HCT116 (cell line): ENCODE measurements at regions not wholly inside any gene's neighbourhood (a gene's known extent, or its start where the extent isn't known, plus 50 kb on each side); places are given as distances from the start of the nearest gene placed in this dataset.

ENCODE experiments used
- ATAC-seq: fragments of 200-7000 bp; cut with Tn5 transposase; 2 replicates; pipeline ENCODE4 v1.9.1; 2020; ENCODE audit warnings: mild to moderate bottlenecking, moderate library complexity
- BruUV-seq: library from RNA; stranded (reverse); fragments of 400-500 nt; replicated peaks from 2 replicates; lab custom pipeline; 2021; lab: Mats Ljungman, UMichigan
- CTCF ChIA-PET: fragments of 300-600 bp; sonication (Branson Sonifier 250); formaldehyde crosslinking; loops from one replicate; lab custom pipeline; 2021; ENCODE audit warnings: antibody characterized with exemption; lab: Charles Lee
- POLR2A ChIA-PET: fragments of 300-600, 350-600 bp; sonication (Branson Sonifier 250); formaldehyde crosslinking; loops from one replicate; lab custom pipeline; 2021; ENCODE audit warnings: antibody characterized with exemption; lab: Charles Lee
- RAD21 ChIA-PET, 2 experiments: fragments of 300-600 bp; sonication (Branson Sonifier 250); formaldehyde crosslinking; loops; one replicate each; lab custom pipeline; 2023; ENCODE audit warnings: low total read pairs in 2 of 2; ENCODE audit not compliant: uncharacterized antibody in 2 of 2, unreplicated experiment in 2 of 2, low non-redundant PET in 1 of 2; lab: Charles Lee
- DNase-seq: peaks from one replicate; pipeline ENCODE4 v3.0.0-alpha.2; 2010; ENCODE audit warnings: low read depth, low spot score
- H2AFZ ChIP-seq: fragments of 200-600 bp; shearing (Covaris generic), sonication (generic); 2 replicates; pipeline ENCODE4 v1.6.1; 2017; ENCODE audit warnings: low read depth, mixed run types, mixed read lengths, antibody characterized with exemption, low read length; ENCODE audit not compliant: poor library complexity, severe bottlenecking
- H3K27ac ChIP-seq: 2 replicates; pipeline ENCODE4 v1.5.1; 2012; ENCODE audit warnings: low read depth, low read length
- H3K27me3 ChIP-seq: fragments of 200-600 bp; sonication (generic); 2 replicates; pipeline ENCODE4 v1.6.1; 2016; ENCODE audit warnings: mixed run types, low read length, mixed read lengths; ENCODE audit not compliant: insufficient read depth
- H3K36me3 ChIP-seq, 2 experiments: fragments of 200-500 bp in 1 of 2; fragments of 200-600 bp in 1 of 2; sonication (Bioruptor generic) in 1 of 2; sonication (generic) in 1 of 2; 2 replicates each; pipeline versions ENCODE4 v1.5.1 to v1.6.1; 2014 to 2016; ENCODE audit warnings: low read length in 2 of 2, inconsistent platforms in 1 of 2, mixed read lengths in 1 of 2, mixed run types in 1 of 2; ENCODE audit not compliant: insufficient read depth in 2 of 2, control insufficient read depth in 1 of 2
- H3K4me1 ChIP-seq, 2 experiments: fragments of 200-600 bp in 1 of 2; sonication (generic) in 1 of 2; 2 replicates each; pipeline versions ENCODE4 v1.5.1 to v1.6.1; 2012 to 2017; ENCODE audit warnings: low read length in 2 of 2, inconsistent platforms in 1 of 2, mild to moderate bottlenecking in 1 of 2, mixed read lengths in 1 of 2, mixed run types in 1 of 2, moderate library complexity in 1 of 2; ENCODE audit not compliant: insufficient read depth in 2 of 2, control insufficient read depth in 1 of 2
- H3K4me2 ChIP-seq: fragments of 200-600 bp; sonication (generic); 2 replicates; pipeline ENCODE4 v1.6.1; 2017; ENCODE audit warnings: mixed run types, low read length, mixed read lengths
- H3K4me3 ChIP-seq, 2 experiments: fragments of 200-600 bp in 1 of 2; sonication (generic) in 1 of 2; replicated peaks in 1 of 2; 2 replicates each; pipeline ENCODE4 v1.5.1; 2011 to 2016; ENCODE audit warnings: low read length in 2 of 2, control low read depth in 1 of 2, low read depth in 1 of 2, mild to moderate bottlenecking in 1 of 2, mixed read lengths in 1 of 2, mixed run types in 1 of 2
- H3K79me2 ChIP-seq: fragments of 200-600 bp; sonication (generic); 2 replicates; pipeline ENCODE4 v1.6.1; 2017; ENCODE audit warnings: mild to moderate bottlenecking, mixed run types, low read length, moderate library complexity, mixed read lengths; ENCODE audit not compliant: insufficient read depth
- H3K9ac ChIP-seq: fragments of 200-600 bp; sonication (generic); 2 replicates; pipeline ENCODE4 v1.6.1; 2016; ENCODE audit warnings: low read length, mixed read lengths
- H3K9me2 ChIP-seq: fragments of 200-600 bp; sonication (generic), shearing (Covaris generic); 2 replicates; pipeline ENCODE4 v1.6.1; 2017; ENCODE audit warnings: mixed run types, mild to moderate bottlenecking, moderate library complexity; ENCODE audit not compliant: insufficient read depth
- H3K9me3 ChIP-seq, 2 experiments: fragments of 200-500 bp in 1 of 2; fragments of 200-600 bp in 1 of 2; sonication (Bioruptor generic) in 1 of 2; sonication (generic) in 1 of 2; 2 replicates each; pipeline ENCODE4 v1.6.1; 2014 to 2017; ENCODE audit warnings: low read length in 2 of 2, mixed read lengths in 2 of 2, inconsistent platforms in 1 of 2, low read depth in 1 of 2, mild to moderate bottlenecking in 1 of 2, mixed run types in 1 of 2, moderate library complexity in 1 of 2; ENCODE audit not compliant: control insufficient read depth in 1 of 2, insufficient read depth in 1 of 2
- H4K20me1 ChIP-seq: fragments of 200-600 bp; sonication (generic), shearing (Covaris generic); 2 replicates; pipeline ENCODE4 v1.6.1; 2017; ENCODE audit warnings: mixed run types, mild to moderate bottlenecking, moderate library complexity; ENCODE audit not compliant: insufficient read depth
- CBX3 ChIP-seq: IDR thresholded peaks from 2 replicates; pipeline ENCODE4 v1.6.1; 2012; ENCODE audit warnings: low read depth
- EGR1 ChIP-seq: IDR thresholded peaks from 2 replicates; pipeline ENCODE4 v1.6.1; 2012; ENCODE audit warnings: low read depth
- ELF1 ChIP-seq: IDR thresholded peaks from 2 replicates; pipeline ENCODE4 v1.6.1; 2012; ENCODE audit warnings: low read depth, borderline replicate concordance
- EZH2 ChIP-seq: fragments of 200-600 bp; sonication (generic); IDR thresholded peaks from 2 replicates; pipeline ENCODE4 v1.6.1; 2017; ENCODE audit warnings: antibody characterized with exemption, mixed run types
- POLR2A ChIP-seq: IDR thresholded peaks from 2 replicates; pipeline ENCODE4 v1.7.0; 2011; ENCODE audit warnings: borderline replicate concordance; ENCODE audit not compliant: insufficient read depth, insufficient read length; ENCODE audit errors: extremely low read depth
- POLR2AphosphoS5 ChIP-seq: IDR thresholded peaks from 2 replicates; pipeline ENCODE4 v1.6.1; 2011; ENCODE audit warnings: mild to moderate bottlenecking, low read depth, low read length, moderate library complexity
- RAD21 ChIP-seq: IDR thresholded peaks from 2 replicates; pipeline ENCODE4 v1.6.1; 2012; ENCODE audit warnings: low read depth, mild to moderate bottlenecking
- SIN3A ChIP-seq: IDR thresholded peaks from 2 replicates; pipeline ENCODE4 v1.6.1; 2012; ENCODE audit warnings: low read depth
- SP1 ChIP-seq: IDR thresholded peaks from 2 replicates; pipeline ENCODE4 v1.6.1; 2012; ENCODE audit warnings: low read depth
- SRF ChIP-seq: IDR thresholded peaks from 2 replicates; pipeline ENCODE4 v1.6.1; 2012; ENCODE audit warnings: low read depth
- TCF7L2 ChIP-seq: IDR thresholded peaks from 2 replicates; pipeline ENCODE4 v1.7.0; 2011; ENCODE audit warnings: borderline replicate concordance, inconsistent platforms; ENCODE audit not compliant: insufficient read depth, insufficient read length; ENCODE audit errors: extremely low read depth
- YY1 ChIP-seq: IDR thresholded peaks from 2 replicates; pipeline ENCODE4 v1.6.1; 2011; ENCODE audit warnings: low read length, low read depth, moderate library complexity, mild to moderate bottlenecking; ENCODE audit not compliant: insufficient replicate concordance; ENCODE audit errors: extremely low read depth
- ZNF274 ChIP-seq: fragments of 200-500 bp; sonication (Bioruptor generic); IDR thresholded peaks from 2 replicates; pipeline ENCODE4 v1.6.1; 2014; ENCODE audit warnings: mild to moderate bottlenecking, low read depth, low read length, inconsistent platforms
- intact Hi-C: fragments of 100-400 bp; cut with micrococcal nuclease; formaldehyde crosslinking; loops from 2 replicates; pipeline ENCODE4 v1.10.0; 2022
- TF ChIP-seq, protein P1 (sequence below): IDR thresholded peaks from 2 replicates; pipeline ENCODE4 v1.6.1; 2012
- TF ChIP-seq, protein P2 (sequence below): IDR thresholded peaks from 2 replicates; pipeline ENCODE4 v1.6.1; 2012
- TF ChIP-seq, protein P3 (sequence below), 3 experiments: fragments of 200-600 bp in 1 of 3; sonication (generic) in 1 of 3; IDR thresholded peaks in 2 of 3; conservative IDR thresholded peaks in 1 of 3; 2 replicates each; pipeline ENCODE4 v1.5.1; 2012 to 2017; ENCODE audit warnings: low read depth in 2 of 3, low read length in 2 of 3, antibody characterized with exemption in 1 of 3, borderline replicate concordance in 1 of 3, control low read depth in 1 of 3, mild to moderate bottlenecking in 1 of 3, mixed read lengths in 1 of 3, mixed run types in 1 of 3, moderate library complexity in 1 of 3; ENCODE audit not compliant: insufficient read depth in 1 of 3

DNA sequence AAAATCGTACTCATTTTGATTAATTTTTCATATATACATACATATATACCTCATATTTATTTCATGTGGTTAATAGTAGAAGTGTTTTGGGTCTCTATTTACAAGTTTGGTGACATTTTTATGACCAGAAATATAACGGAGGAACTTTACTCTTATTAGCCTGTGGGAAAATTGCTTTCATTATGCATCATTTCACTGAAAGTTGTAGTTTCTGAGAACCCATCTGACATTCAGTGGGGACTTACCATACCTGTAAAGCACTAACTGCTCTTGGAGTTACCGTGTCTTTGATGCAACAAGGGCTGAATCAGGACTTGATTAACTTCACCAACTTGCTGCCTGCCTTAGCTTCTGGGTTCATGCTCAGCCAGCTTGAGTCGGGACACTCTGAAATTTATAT, 49.9 kb upstream of the ITPKB start:
- CTCF ChIA-PET = no interaction called here
- Histone ChIP-seq H4K20me1 (no peaks in the 10 kb centered on the region), H3K27ac (no peak overlapping the region)
- TF ChIP-seq CBX3 (no peak), EGR1 (no peak), POLR2A (no peak), POLR2AphosphoS5 (no peak), ELF1 (no peak), SRF (no peak), SIN3A (no peak), TCF7L2 (no peak), EZH2 (no peak), SP1 (no peak), YY1 (no peak), RAD21 (no peak), ZNF274 (no peak)
- TF ChIP-seq, protein P1, sequence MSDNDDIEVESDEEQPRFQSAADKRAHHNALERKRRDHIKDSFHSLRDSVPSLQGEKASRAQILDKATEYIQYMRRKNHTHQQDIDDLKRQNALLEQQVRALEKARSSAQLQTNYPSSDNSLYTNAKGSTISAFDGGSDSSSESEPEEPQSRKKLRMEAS = no peak
- TF ChIP-seq, protein P2, sequence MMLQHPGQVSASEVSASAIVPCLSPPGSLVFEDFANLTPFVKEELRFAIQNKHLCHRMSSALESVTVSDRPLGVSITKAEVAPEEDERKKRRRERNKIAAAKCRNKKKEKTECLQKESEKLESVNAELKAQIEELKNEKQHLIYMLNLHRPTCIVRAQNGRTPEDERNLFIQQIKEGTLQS = no peak
- TF ChIP-seq, protein P3, sequence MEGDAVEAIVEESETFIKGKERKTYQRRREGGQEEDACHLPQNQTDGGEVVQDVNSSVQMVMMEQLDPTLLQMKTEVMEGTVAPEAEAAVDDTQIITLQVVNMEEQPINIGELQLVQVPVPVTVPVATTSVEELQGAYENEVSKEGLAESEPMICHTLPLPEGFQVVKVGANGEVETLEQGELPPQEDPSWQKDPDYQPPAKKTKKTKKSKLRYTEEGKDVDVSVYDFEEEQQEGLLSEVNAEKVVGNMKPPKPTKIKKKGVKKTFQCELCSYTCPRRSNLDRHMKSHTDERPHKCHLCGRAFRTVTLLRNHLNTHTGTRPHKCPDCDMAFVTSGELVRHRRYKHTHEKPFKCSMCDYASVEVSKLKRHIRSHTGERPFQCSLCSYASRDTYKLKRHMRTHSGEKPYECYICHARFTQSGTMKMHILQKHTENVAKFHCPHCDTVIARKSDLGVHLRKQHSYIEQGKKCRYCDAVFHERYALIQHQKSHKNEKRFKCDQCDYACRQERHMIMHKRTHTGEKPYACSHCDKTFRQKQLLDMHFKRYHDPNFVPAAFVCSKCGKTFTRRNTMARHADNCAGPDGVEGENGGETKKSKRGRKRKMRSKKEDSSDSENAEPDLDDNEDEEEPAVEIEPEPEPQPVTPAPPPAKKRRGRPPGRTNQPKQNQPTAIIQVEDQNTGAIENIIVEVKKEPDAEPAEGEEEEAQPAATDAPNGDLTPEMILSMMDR (IDR thresholded peaks at IDR 0.05 in 2 of 3, conservative IDR thresholded peaks at IDR 0.05 in 1 of 3; ENCODE audit: borderline replicate concordance in 1 of 3, insufficient read depth in 1 of 3, low read depth in 2 of 3, low read length in 2 of 3) = no peak
- TF ChIP-seq, all 23 proteins: peak for 0
- Histone ChIP-seq H3K9ac (no peak overlapping the region), H3K4me3 (no peak overlapping the region), H2AFZ (no peak overlapping the region), H3K36me3 (no peaks in the 10 kb centered on the region), H3K9me3 (no peaks in the 10 kb centered on the region), H3K9me2 (no peaks in the 10 kb centered on the region), H3K27me3 (no peaks in the 10 kb centered on the region), H3K79me2 (no peaks in the 10 kb centered on the region), H3K4me1 (no peaks in the 10 kb centered on the region), H3K4me2 (no peak overlapping the region)
- ATAC-seq (no peak), DNase-seq (no peak)
- intact Hi-C loops = no loop called here
- BruUV-seq = no TSS peak
- RAD21 ChIA-PET = no interaction called here
- POLR2A ChIA-PET = no interaction called here
